ENCODE measurements at regions not wholly inside any gene's neighbourhood (a gene's known extent, or its start where the extent isn't known, plus 50 kb on each side); places are given as distances from the start of the nearest gene placed in this dataset.

DNA sequence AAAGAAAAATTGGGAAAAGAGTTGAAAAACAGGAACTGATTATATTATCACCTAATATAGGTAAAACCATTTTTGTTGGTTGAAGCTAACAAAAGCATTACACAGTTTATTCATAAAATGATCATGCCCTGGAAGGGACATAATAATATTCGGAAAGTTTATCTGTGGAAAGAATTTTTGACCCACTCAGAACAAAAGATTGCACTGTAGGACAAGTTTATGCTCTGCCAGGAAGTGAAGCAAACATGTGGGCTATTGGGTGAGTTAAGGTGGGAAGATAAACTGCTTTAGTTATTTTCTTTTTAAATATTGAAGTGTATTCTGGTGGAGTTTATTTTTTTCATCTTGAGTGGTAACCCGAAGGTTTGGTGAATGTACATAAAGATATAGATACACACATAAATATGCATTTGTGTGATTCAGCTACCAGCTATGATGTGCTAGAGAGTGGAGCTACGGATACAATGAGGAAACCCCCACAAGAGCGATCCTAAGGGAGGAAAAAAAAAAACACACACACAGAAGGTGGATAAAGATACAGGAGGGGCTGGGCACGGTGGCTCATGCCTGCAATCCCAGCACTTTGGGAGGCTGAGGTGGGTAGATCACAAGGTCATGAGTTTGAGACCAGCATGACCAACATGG lies 506.4 kb upstream of the THBS1 start:
- DNase-seq (ENCODE audit: low read depth, low spot score), result no peak

DNA sequence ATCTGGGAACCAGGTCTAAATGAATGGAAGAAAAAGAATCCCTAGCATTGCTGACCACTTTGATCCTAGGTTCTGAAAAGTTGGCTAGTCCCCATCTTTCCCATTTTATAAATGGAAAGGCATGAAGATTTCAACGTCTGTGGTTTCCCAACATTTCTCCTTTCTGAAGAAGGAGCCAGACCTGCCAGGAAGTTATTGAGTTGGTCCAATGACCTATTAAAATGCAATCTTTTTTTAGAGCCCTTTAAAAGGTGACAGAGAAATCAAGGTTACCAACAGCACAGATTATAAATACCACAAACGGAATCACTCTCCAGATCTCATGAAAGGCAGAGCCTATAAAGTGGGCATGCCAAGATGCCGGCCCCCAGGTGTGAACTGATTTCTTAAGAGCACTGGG lies 505.6 kb upstream of the THBS1 start:
- no peak for DNase-seq (ENCODE audit: low read depth, low spot score)

DNA sequence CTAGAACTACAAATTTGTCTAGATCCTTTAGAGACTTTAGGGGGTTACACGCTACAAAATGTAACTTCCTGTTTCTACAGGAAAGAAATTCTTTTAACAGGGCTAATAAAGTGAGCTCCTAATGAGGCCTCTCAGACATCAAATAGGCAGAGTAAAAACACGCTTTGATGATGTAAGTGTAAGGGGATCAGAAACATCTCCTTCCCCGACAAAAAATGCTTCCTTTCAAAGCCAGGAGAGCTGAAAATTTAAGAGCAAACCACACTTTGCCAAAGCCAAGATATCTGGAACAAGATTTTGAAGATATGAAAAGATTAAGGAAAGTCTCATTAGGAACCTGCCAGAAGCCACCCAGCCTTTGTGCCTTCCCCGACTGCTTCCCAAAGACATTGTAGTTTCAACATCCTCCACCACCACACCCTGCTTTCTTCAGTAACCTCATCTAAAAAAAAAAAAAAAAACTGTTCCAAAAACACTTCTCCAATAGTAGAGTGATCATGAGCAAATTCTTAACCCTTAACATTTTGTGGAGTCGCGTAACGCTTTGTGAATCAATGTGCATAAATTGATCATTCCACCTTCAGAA lies 505.0 kb upstream of the THBS1 start:
- no peak for DNase-seq (ENCODE audit: low read depth, low spot score)

DNA sequence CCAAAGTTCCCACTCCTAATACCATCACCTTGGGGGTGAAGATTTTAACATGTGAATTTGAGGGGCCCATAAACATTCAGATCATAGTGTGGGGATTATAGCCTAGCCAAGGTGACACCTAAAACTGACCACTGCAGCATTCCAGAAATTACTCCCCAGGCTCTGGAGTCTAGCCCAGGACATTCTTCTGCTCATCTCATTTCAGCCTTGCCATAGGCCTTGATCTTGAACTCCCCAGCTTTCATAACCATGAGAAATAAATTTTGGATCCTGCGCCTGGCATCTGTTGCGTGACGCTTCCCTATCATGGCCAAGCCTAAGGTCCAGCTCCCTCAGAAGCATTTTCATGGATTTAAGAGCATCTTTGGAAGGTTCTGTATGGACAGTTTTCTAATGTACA lies 502.9 kb upstream of the THBS1 start:
- no peak for DNase-seq (ENCODE audit: low read depth, low spot score)

DNA sequence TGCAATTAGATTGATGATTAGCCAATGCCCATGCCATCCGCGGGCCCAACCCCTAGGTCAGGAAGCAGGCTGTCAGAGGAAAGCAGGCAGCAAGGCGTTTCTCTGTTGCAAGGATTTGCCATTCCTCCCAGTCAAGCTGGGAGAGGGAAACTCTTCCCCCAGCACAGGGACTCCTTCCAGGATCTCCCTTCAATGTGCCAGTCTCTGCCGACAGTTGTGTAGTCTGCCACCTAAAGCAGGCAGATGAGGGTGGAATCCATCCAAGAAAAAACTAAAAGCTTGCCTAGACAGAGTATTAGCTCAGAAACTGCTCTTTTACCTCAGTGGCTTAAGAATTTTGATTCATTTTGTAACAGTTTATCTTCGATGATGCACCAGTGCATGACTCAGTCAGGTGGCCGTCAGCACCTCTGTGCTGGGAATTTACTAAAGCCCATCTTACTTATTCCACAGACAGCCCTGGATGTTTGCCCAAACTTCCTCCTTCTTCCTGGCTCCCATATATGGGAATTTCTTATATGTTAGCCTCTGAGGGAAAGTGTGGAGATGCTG lies 501.5 kb upstream of the THBS1 start:
- DNase-seq (ENCODE audit: low read depth, low spot score), result peak; percentile 41

DNA sequence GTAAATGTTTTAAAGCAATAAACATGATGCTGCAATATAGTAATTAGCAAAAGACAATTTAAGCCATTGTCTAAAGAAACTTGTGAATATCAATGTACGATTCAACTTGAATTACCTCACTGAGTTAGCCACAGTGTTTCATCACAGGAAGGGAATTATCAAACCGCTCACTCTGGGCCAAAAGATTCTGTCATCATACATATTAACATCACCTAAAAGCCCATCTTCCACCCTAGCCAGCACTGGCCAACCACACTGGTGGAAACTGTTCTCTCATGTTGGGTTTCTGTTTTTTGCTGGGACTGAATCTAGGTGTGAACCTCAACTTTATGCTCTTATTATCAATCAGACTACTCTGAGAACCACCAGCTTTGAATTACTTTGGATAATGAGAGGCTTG lies 497.7 kb upstream of the THBS1 start:
- DNase-seq (ENCODE audit: low read depth, low spot score), result no peak

DNA sequence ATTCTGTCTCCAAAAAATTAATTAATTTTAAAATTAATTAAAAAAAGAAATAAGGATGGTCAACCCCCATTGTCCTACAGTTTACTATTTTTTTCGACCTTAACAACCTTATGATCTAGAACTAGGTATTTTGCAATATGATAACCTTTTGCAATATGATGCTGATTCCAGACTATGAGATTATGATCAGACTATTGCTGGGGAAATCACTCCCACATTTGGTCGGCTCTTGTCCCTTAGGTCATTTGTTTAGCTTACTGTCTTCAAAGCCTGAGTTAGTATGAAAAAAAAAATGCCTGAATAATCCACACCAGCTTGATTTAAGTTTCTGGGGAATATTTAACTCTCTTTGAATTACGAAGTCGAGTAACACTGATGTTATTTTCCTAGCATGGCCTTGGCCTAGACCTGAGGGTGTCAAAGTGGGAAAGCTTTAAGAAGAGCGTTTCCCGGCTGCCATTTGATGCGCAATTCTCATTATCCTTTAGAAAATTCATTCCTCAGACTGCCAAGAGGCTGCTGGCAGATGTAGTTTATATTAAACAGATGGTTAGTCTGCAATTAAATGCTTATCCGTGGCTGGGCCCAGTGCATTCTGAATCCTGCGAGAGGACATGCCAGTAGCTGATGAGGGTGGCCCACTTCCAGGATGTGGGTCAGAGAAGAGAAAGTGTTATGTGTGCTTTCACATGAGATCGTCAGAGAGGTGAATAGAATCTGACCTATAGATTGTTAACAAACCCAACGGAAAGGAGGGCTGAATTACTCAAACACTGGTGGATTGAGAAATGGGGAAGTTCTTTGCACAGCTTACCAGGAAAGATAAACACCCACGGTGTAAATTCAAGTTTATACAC lies 496.0 kb upstream of the THBS1 start:
- DNase-seq (ENCODE audit: low read depth, low spot score), result no peak

DNA sequence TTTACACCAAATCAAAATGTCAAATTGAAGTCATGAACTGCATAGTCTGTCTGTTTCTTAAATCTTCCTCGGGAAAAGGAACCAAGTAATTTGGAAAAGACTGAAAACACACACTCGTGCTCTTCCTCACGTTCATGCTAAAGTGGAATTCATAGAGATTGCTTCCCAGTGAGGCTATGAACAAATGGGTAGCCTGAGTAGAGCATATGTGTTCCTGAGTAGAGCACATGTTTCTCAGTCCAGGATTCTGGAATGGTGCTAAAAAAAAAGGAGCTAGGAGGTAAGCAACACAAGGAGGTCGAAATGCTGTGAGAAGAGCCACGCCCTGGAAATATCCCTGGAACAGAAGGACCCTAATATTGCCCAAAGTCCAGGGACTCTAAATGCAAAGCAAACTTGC lies 494.2 kb upstream of the THBS1 start:
- DNase-seq (ENCODE audit: low read depth, low spot score), result no peak

DNA sequence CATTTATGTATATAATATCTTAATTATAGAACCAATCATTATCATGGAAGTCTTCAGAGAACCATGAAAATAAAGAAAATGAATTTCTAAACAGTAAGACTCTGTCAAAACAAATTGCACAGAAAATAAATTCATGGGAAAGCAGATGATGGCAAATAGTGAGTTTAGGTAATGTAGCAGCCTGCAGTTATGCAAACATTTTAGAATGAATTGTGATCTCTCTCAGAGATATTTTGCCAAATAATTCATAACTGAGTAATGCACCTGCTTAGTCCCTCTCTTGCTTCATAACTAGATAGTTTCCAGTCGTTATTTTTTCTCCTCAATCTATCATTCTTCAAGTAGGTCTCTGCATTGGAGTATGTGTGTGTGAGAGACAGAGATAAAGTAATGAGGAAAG lies 492.7 kb upstream of the THBS1 start:
- DNase-seq (ENCODE audit: low read depth, low spot score), result no peak

DNA sequence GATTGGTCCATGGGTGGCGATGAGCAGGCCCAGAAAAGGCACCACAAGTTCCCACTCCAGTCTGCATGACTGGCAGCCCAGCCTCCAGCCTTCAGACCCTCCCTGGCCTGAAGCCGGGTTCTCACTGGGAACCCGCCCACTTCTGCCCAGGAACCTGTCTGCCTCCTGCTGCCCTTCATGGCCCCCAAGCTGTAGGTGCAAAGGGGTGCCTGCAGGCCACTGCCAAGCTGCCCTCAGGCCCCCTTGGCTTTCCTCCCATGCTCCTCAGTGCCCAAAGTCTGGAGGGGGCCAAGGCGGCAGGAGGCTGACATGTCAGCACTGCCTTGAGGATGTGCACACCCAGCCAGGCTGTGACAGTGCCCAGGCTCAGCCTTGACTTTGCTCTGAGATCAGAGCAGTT lies 488.5 kb upstream of the THBS1 start:
- DNase-seq (ENCODE audit: low read depth, low spot score), result no peak

DNA sequence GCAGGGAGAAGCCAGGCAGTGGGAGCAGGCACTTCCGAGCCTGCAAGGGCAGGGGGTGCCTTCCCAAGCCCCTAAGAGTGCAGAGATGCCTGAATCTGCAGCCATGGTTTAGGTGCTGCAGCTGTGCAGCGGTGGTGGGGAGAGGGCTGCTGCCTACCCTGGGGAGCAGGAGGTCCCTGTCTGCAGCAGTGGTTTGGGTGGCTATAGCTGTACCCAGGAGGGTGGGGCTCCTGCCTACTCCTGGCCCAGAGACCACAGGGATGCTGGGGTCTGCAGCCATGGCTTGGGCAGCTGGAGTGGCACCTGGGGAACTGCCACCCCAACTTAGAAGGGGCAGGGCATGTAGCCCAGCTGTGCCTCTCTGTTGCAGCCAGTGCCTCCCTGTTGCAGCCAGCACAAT lies 488.1 kb upstream of the THBS1 start:
- DNase-seq (ENCODE audit: low read depth, low spot score), result no peak

DNA sequence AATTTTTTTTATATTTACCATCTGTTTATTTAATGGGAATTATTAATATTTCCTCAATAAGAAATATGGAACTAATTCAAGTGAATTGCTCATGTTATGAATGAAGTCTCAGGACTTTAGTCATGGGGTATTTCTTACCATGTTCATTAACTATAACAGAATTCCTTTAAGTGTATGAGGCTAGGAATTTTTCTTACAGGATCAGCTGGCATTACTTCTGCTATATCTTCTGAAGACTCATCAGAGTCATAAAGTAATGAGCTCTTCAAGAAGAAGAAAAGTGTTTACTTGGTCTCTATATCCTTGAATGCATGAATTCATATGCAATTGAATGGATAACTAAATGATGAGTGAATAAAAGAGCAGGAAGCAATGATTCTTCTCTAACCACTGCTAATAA lies 486.8 kb upstream of the THBS1 start:
- DNase-seq (ENCODE audit: low read depth, low spot score), result no peak

DNA sequence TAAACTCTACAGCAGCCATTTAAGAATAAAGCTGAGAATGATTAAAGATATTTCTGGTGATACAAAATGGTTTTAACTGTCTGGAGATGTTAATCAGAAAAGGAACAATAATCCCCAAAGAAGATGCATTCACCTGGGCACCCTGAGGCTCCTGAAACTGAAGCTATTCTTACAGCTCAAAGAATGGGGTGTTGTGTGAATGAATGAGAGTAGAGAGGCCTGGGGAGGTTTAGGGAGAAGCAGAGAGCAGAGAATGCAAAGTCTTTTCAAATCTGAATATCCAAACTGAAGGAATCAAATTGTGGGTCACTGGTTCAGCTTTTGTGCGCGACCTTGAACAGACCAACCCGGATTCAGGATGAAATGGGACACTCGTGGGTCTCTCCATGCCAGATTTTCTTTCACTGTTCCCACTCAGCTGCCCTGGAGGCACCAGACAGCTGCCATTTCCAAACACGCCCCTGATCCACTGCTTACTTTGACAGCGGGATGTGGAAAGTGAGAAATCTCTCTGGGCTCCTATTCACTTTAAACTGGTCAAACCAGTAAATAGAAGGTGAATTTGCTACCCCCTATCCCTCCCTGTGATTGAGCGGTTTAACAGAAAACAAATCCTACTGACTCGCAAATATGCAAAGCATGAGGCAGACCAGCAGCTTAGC lies 485.5 kb upstream of the THBS1 start:
- DNase-seq (ENCODE audit: low read depth, low spot score), result no peak

DNA sequence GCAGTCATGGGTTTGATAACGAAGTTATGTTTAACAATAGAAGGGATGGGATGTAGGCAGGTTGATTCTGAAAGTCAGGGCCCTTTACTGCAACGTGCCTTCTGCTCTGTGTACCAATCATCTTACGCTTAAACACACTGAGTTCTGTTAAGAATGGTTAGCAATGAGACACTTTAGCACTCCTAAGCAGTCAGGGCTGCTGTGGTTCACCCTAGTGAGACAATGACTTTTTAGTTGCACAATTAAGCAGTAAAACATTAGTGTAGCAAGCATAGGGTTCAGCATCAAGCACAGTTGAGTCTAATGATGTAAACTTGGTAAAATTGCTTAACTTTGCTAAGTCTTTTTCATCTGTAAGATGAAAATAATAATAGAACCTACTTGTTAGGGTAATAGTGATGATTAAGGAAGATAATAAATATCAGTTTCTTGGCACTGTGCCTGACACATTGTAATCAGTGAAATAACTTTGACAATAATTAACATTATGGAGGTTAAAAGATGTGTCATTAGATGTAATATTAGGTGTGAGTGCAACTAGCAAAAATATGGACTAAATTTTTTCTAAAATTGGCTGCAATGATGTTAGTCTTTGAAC lies 484.2 kb upstream of the THBS1 start:
- no peak for DNase-seq (ENCODE audit: low read depth, low spot score)

DNA sequence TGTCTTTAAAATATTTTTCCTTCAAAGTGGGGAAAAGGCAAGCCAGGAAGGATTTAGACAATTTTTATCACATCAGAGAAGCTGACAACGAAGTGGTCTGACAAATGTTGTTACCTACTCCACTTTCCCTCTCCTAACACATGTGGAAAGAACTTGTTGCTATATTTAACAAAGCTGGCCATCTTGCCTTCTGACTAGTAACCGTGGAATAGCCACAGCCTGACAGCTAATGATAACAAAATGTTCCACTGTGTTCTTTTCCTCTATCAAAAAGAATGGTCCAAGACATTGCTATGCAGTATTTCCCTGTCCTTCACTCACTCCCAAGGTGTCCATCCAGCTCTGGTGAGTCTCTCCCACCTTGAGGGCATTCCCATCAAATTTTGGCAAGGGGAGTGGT lies 481.4 kb upstream of the THBS1 start:
- DNase-seq (ENCODE audit: low read depth, low spot score), result no peak

DNA sequence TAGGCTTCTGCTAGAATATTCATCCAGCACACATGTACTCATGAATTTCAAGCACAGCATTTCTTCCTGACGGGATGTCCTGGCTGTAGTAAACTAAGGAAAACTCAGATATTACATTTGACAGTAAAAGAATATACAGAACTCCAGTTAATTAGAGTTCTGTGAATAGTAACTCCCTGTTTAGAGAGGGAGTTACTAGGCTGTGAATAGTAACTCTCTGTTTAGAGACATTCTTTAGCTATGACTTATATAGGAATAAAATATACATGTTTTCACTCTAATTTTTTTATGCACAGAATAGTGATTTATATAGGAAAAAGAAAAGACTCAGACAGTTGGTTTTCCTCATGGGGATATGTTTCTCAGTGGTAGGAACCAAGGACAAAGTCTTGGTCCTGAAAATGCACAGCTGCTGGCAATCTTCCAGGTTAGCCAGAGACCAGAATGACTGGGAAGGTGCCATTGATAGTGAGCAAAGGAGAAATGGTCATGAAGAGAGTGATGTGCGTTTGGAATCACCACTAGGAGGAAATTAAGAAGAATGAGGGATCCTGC lies 480.7 kb upstream of the THBS1 start:
- no peak for DNase-seq (ENCODE audit: low read depth, low spot score)

DNA sequence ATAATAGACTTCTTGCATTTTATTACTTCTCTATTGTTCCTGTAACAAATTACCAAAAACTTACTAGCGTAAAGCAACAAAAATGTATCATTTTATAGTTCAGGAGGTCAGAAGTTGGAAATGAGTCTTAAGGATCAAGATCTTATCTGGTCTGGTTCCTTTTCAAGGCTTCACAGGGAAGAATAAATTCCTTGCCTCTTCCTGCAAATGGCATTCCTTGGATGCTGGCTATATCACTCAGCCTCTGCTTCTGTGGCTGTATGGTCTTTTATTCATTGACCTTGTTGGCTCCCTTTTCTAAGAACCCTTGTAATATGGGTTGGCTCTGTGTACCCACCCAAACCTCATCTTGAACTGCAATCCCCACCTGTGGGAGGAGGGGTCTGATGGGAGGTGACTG lies 478.4 kb upstream of the THBS1 start:
- peak; percentile 45 for DNase-seq (ENCODE audit: low read depth, low spot score)

DNA sequence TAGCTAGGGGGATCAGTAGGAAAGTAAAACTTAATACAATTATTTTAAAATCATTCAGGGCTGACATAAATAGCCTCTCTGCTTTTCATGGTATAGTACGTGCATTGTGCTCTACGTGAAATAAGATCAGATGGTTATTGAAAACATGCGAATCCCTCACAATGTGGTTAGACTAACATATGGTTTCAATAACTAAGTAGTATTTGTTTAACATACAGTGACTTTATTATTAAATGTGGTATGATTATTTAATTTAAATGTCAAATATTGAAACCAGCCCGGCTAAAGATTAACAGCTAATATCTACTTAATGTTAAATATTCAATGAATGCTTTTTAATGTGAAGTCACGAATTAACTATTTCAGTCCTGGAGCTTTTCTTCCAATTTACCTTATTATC lies 473.9 kb upstream of the THBS1 start:
- DNase-seq (ENCODE audit: low read depth, low spot score), result no peak

DNA sequence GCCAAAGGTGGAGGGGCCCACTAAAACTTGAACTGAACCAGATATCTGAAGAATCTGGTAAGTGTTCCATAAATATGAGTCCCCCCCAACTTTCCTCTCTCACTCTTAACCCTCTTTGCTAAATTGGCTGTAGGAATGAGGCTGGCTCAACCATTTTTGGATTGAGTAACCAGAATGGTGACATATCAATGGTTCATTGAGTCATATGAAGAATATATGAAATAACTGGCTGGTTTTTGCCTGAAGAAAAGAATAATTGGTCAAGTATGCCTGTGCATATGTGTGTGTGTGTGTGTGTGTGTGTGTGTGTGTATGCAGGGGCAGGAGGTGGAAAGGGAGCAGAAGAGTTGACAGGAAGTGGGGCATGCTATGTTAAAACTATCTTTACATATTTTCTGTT lies 472.9 kb upstream of the THBS1 start:
- DNase-seq (ENCODE audit: low read depth, low spot score), result no peak

DNA sequence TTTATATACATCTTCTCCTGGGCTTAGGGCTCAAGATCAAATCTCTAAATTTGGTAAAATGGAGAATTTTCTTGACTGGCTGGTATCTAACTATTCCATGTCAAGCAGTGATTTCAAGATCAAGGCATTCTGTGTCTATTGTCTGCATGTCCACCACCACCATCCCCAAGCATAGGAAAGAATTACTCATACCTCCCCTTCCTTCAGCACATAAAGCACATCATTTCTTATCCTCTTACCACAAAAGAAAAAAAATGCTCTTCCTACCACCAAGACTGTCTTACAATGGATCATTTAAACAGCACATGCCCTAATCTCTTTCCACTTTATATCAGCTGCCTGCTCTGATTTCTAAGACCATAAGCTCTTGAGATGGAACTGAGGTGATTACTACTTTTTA lies 470.5 kb upstream of the THBS1 start:
- peak; percentile 90 for DNase-seq (ENCODE audit: low read depth, low spot score)

DNA sequence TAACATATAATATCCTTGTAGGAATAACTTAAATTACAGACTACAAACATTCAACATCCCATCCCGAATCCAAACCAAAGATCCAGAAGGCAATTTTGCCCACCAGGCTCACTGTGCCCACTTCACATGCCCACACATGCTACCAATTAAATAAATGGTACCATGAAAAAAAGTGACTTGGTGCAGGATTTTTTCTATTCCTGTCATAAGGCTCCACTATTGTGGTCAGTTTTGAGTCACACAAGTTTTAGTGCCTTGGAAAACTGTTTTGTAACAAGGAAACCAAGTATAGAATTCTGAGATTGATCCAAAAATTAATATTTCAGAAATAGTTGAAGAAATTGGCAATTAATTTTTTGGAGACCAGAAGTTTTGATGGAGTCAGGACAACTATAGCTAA lies 470.1 kb upstream of the THBS1 start:
- DNase-seq (ENCODE audit: low read depth, low spot score), result no peak
